GM12892 (cell line): ENCODE measurements at regions not wholly inside any gene's neighbourhood (a gene's known extent, or its start where the extent isn't known, plus 50 kb on each side); places are given as distances from the start of the nearest gene placed in this dataset.

Experiments
- DNase-seq: peaks from one replicate; pipeline ENCODE4 v3.0.0; 2011; ENCODE audit not compliant: insufficient read length
- FAIRE-seq: peaks from 2 replicates; lab custom pipeline; 2011; peaks lifted over from hg19 to GRCh38; lab: Jason Lieb, UNC
- POLR2A ChIP-seq: IDR thresholded peaks from 2 replicates; pipeline ENCODE4 v1.6.1; 2011; ENCODE audit warnings: low read depth, low read length, control low read depth
- POLR2AphosphoS5 ChIP-seq: IDR thresholded peaks from 2 replicates; pipeline ENCODE4 v1.6.1; 2011; ENCODE audit warnings: low read depth, low read length, control low read depth
- TAF1 ChIP-seq: IDR thresholded peaks from 2 replicates; pipeline ENCODE4 v1.6.1; 2011; ENCODE audit warnings: low read depth, mild to moderate bottlenecking, control low read depth, low read length, borderline replicate concordance

- DNase-seq = no peak
- TF ChIP-seq POLR2A (no peak), POLR2AphosphoS5 (no peak), TAF1 (no peak)
- FAIRE-seq = no peak
Measured at GRCh38 chr11:122275508-122275907, 159.5 kb upstream of the BLID start.

- no peak for TF ChIP-seq POLR2AphosphoS5
- FAIRE-seq (no peak), DNase-seq (no peak)
Measured at GRCh38 chr11:122273476-122274191, 157.6 kb upstream of the BLID start.

DNA sequence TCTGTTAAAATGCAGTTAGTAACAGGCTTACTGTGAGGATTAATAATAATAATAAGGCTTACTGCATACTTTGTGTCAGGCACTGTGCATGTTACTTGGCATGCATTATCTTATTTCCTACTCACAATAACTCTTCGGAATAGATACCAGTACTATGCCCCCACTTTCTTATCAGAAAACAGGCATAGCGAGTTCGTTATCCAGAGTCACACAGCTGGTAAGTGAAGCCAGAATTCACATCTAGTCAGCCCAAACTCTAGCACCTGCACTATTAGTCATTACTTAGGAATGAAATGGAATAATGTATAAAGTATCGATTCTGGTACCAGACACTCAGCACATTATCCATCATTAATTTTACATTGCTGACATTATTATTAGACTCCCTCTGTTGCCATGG lies 155.7 kb upstream of the BLID start:
- TF ChIP-seq POLR2A (no peak), TAF1 (no peak), POLR2AphosphoS5 (no peak)
- DNase-seq (no peak), FAIRE-seq (no peak)

- no peak for FAIRE-seq
- no peak for DNase-seq
- TF ChIP-seq POLR2A = no peak
Measured at GRCh38 chr11:122271137-122271536, 155.1 kb upstream of the BLID start.

DNA sequence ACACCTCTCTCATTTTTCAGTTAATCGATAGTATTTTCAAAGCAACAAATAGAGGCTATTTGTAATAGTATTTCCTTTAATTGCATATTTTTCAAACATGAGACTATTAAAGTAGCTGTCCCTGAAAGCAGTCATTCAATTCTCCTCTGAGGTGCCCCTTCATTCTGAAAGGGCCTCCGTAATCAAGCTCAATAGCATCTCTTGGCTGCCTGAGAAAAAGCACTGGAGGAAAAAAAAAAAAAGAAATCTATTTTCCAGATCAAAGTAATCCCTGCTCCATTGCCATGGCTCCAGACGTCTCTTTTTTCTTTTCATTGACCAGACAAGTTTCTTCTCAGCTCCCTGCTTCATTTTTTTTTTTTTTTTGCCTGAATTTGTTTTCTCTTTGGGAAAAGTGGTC lies 154.5 kb upstream of the BLID start:
- FAIRE-seq = no peak
- TF ChIP-seq POLR2A (no peak), TAF1 (no peak), POLR2AphosphoS5 (no peak)
- DNase-seq = no peak

DNA sequence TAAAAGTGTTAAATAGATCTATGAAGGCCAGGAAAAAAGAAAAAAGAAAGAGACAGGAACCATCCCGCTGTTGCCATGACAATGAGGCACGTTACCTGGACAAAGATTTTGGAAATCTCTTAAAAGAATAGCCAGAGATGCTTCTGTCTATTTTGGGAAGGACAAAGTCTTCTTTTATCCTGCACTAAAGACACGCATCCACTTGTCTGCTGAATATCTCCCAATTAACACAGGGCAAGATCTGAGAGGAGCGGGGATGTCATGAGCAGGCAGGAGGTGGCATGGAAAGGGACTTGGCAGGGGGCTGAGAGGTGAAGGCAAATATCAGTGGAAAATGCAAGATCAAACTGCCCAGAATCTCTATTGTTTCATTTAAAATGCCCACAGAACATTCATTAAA lies 153.8 kb upstream of the BLID start:
- no peak for DNase-seq
- FAIRE-seq = no peak
- TF ChIP-seq POLR2A (no peak), TAF1 (no peak)

- FAIRE-seq (no peak), DNase-seq (no peak)
- TF ChIP-seq POLR2AphosphoS5 (no peak), POLR2A (no peak), TAF1 (no peak)
Measured at GRCh38 chr11:122268601-122269130, 152.7 kb upstream of the BLID start.

DNA sequence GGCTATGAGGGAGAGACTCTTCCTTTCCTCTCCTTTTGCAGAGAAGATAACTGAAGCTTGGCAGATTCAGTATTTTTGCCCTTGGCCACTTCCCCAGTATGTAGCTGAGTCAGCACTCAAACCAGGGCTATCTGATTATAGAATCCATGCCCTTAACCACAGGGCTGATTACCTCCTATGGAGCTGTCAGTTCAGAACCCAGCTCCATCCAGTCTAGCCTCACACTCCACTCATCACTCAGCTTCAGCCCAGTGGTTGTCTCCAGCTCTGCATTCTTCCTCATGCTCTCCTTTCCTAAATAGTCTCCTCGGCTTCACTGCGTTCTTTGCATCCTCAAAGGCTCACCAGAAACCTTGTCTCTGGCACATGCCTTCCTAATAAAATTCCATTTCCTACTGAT lies 151.6 kb upstream of the BLID start:
- FAIRE-seq = no peak
- DNase-seq = no peak

DNA sequence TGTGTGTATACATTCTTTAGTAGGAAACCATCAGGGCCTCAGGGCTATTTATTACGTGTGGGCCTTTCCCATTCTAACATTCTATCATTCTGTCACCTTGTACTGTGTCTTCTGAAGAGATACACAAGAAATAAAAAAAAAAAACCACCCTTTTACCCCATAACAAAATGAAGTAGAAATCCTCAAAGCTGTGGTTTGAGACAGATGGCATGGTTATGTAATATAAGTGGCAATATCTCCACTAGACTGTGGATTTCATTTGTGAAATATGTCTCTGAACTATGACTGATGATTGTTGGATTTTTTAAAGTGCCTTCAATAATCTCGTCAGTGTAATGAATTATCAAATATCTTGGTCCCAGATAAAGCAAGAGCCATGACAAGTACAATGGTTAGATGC lies 150.0 kb upstream of the BLID start:
- no peak for FAIRE-seq
- no peak for TF ChIP-seq POLR2A
- TF ChIP-seq TAF1 = no peak
- no peak for TF ChIP-seq POLR2AphosphoS5
- no peak for DNase-seq

More for the DNA sequence above, 151.6 kb upstream of the BLID start:
- no peak for TF ChIP-seq POLR2AphosphoS5
- TF ChIP-seq POLR2A = no peak
- TF ChIP-seq TAF1 = no peak

DNA sequence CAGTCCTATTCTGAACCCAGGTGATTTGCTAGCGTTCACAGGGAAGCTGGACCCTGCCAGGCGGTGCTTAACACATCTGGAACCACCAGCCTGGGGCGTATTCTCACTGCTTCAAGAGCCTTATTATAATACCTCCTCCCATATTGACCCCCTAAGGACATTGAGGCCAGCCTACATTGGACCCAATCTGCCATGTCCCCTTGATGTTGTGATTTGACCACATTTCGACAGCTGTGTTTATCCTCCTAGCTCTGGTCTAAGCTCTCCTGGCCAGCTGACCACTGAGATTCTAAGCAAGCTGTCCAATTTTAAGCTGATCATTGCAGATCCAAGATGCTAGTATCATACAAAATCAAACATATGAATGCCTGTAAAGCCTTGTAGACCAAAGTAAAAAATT lies 148.1 kb upstream of the BLID start:
- TF ChIP-seq TAF1 = no peak
- no peak for TF ChIP-seq POLR2A
- TF ChIP-seq POLR2AphosphoS5 = no peak
- FAIRE-seq (no peak), DNase-seq (no peak)

DNA sequence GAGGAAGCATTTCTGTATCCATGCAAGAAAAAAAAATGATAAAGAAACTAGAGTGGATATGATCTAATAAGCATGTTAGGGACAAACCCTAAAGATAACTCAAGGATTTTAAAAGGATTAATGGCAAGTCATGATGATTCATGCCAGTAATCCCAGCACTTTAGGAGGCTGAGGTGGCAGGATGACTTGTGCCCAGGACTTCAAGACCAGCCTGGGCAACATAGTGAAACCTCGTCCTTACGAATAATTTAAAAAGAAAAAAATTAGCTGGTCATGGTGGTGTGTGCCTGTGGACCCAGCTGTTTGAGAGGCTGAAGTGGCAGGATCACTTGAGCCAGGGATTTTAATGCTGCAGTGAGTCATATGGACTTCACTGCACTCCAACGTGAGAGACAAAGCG lies 145.5 kb upstream of the BLID start:
- TF ChIP-seq POLR2A = no peak
- TF ChIP-seq POLR2AphosphoS5 = no peak
- no peak for TF ChIP-seq TAF1
- no peak for DNase-seq
- FAIRE-seq = no peak

DNA sequence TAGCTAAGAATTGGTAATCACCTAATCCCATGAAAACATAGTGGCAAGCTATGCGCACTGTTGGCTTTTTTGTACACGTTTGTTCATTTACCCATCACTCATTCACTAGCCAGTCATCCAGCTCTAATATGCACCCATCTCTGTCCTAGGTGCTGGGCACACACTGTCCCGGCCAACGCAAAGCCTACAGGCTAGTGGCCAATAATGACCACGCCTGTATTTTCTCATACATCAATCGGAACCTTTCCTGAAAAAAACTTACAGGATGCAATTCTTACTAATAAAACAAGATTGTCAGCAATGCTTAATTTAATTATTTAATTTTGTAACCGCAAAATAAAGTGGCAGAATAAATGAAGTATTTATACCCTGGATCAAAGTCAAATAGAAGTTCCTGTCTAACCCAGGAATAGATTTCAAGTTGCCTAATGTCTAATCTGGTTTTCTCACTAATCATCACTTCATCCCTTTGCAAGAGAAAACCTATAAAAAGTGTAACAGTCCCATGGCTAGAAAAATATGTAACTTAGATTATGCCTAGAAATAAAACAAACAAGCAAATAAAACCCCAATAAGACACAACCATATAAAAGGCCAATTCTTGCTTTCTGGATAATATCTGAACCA lies 143.3 kb upstream of the BLID start:
- TF ChIP-seq TAF1 = no peak
- no peak for TF ChIP-seq POLR2AphosphoS5
- TF ChIP-seq POLR2A = no peak
- no peak for DNase-seq
- FAIRE-seq = no peak
